GM19043 (cell line): ENCODE measurements at regions not wholly inside any gene's neighbourhood (a gene's known extent, or its start where the extent isn't known, plus 50 kb on each side); places are given as distances from the start of the nearest gene placed in this dataset.

Experiments
- ATAC-seq: cut with Tn5 transposase; IDR thresholded peaks from one replicate; pipeline ENCODE4 v1.9.1; 2021; ENCODE audit warnings: low read depth; ENCODE audit not compliant: unreplicated experiment

DNA sequence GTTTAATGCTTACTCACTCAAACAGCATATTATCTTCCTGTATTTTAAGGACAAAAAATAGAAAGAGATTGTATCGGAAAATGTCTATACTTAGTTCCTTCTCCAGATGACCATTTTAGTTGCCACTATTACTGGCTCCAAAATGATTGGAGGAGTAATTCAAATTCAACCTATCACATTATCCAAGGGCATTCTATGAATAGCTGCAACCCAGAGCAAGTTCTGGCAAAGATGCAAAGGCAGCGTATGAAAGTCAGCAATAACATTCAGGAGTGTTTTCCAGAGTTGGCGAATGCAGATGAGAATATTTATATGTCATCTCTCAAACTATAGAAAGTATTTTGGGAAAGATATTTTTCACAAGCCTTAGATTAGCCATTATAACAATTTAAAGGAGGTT is 389.8 kb upstream of the ADGRL2 start:
- no peak for ATAC-seq

DNA sequence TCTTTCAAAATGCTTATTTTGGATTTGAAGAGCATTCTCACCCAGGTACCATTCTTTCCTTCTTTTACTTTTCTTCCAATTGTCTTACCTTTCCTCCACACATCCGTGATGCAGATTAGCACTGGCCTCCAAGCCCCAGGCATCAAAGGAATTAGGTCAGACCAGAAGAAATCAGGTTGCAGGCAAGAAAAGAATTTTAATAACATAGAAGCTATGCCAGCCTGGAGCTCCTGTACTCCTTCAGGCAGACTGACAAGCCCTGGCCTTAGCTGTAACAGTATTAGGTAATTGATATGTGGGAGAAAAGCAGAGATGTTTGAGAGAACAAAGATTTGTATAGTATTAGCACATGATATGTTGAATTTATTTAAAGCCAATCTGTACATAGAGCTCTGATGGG is 390.4 kb upstream of the ADGRL2 start:
- ATAC-seq = no peak

DNA sequence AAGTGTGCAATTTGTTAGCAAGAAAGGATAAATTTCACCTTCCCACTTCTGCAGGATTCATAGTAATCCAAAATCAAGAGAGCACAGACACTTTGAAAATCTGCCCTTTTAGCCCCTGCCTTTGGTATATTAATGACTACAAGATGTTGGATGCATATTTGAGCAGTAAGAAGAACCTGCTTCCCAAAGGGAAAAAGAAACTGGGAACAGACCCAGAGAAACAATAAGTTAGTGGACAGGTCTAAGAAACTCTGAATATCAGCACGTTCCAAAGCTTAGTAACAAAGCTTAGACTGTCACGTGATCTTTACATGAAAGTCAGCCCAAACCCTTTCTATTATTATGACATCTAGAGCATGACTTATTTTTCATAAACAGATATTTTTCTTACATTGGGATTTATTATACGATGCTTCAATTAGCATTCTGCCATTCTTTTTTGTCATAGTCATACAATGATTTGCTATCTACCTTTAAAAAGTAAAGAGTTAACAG is 390.9 kb upstream of the ADGRL2 start:
- no peak for ATAC-seq

DNA sequence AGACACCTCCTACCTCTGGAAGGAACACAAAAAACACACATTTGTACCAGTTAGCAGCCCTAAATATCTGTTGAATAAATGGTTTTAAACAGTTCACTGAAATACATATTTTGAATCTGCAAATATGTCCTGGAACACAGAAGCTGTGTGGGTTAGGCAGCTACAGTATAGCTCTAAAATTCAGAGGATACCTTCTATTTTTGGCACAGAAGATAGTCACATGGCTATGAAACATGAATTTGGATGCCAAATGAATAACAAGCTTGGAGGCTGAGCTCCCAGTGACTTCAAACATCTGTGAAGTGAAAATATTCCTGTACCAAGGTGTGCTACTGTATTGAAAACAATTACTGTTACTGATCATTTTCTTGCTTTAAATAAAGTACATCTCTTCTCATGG is 391.5 kb upstream of the ADGRL2 start:
- no peak for ATAC-seq

DNA sequence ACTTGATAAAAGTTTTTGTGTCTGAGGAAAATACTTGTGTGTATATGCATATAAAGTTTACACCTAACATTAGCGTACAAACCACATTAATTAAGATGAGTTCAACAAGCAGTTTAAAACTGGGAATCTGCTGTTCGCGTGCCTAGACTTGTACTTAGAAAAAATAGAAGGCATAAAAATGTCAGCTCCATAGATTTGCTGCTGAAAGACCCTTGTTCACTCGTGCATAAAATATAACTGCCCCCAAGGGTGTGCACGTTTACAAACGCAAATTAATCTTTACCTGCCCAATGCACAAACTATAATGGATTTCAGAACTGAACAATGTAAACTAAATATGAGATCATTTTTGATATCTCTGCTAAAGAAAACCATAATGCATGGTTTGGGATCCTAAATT is 392.3 kb upstream of the ADGRL2 start:
- no peak for ATAC-seq

DNA sequence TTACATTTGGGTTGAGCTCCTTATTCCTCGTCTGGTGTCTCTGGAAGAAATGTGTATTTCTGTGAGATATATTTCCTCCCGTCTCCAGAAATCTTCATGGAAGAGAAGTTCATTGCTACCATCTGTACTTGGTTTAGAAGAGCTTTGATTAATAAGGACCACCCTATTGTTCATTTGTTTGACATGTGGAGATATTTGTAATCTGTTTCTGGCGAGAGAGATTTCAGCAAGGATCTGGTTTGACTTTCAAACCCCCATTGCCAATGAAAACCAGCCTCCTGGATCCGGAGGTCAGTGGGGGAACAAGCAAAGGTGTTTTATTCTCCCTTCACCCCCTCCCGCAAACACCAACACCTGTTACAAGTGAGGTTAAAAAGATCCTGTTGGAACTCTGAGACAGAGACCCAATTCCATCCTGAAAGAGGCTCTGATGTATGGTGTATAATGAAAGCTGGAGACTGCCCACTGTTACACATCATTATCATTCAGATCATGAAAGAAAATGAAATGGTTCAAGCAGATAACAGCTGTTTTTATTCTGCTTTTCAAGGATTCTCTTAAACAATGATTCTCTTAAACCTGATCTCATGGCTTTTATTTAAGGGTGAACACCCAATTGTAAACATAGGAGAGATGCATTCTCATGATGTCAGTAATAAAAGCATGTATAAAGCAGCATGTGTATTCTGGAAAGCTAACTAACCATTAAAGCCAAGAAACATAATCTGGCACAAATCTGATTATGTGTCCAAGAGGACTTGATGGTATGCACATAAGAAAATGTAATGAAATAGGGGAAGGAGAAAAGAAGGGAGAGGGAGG is 393.5 kb upstream of the ADGRL2 start:
- ATAC-seq = no peak

DNA sequence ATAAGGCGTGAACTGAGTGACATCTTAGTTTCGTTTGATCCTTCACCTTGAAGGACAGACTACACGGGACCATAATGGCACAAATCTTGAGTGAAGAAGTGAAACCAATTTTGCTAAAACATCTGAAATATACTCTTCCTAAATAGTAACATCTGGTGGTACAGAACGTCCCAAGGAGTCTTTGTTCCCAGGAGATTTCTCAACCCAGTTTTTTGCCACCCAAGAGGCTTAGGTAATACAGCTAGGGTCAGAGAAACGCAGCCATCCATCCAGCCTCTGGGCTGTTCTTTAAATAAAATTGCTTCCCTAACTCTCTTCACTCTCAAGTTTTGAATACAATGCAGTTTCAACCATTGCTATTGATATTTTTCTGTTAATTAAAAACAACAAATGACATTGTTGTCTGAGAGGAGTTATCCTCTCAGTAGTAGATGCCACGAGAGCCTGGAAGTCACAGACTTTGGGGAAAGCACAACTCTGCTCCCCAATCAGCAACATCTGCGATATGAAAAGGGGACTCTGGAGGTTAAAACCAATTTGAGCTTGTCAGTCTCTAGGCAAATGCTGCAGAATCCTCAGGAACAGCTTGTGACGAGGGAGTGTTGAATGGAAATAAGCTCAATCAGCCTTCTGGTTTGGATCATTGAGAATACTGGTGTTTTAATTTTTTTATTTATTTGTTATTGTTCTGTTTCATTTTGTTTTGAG is 394.3 kb upstream of the ADGRL2 start:
- ATAC-seq = no peak

DNA sequence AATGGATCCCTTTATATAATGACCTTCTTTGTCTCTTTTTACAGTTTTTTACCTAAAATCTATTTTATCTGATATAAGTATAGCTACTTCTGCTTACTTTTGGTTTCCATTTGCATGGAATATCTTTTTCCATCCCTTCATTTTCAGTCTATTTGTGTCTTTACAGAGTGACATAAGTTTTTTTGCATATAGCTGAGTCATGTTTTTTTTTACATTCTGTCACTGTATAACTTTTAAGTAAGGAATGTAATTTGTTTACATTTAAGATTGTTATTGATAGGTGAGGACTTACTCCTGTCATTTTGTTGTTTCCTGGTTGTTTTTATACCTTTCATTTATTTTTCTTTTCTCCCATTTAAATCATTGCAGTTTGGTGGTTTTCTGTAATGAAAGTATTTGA is 402.7 kb upstream of the ADGRL2 start:
- ATAC-seq = no peak

DNA sequence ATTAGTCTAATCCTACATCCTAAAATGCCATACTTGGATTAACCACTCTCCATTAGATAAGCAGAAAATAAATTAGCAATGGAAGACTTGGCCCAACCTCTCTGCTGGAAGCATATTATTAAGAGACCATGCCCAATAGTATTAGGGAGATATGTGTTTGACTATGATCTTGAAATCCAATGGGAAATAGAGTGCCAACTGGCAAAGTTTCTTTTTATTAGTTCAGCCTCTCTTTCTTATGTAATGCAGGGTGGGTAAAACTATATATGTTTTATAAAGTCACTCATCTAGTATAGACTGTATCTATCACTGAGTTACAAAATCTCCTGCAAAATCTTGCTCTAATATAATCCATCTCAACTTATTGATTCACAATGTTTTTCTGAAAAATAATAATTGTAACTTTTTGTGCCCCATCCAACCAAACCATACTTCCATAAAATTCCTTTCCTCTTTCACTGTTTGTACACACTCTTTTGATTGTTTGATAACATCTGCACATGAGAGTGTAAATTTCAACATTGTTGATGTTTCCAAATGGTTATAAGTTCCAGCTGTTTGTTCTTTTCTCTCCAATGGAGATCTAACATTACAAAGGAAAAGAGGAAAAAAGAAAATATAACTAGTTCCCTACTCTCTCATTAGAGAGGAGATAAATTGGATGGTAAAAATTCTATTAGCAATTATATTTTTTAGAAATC is 408.1 kb upstream of the ADGRL2 start:
- no peak for ATAC-seq

DNA sequence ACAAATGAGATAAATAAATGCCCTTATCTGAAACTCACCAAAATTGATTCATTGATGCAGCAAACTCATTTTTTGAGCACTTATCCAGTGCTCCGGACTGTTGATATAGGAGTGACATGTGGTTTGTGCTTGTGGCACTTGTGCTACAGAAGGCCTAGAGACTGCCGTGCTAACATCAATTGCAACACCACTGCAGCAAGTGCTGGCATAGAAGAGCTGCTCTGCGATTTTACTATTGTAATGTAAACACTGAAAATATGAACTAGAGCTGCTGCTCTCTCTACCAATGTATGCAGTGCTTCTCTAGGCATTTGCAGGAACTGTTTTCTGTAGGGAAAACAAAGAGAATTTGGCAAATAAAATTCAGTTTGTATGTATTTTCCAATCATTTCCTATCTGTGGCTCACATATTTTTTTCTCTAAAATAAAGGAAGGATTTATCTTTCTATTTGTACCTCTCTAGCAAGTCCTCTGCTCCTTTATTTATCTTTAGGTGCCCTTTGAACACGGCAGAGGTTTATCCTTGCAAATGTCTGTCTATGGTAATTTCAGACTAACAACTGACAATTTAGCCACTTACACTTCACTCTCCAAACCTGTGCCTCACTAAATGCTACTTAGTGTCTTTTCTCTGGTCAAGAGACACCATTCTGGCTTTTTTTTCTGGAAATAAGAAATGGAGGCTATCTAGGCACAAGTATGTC is 409.5 kb upstream of the ADGRL2 start:
- ATAC-seq = no peak

DNA sequence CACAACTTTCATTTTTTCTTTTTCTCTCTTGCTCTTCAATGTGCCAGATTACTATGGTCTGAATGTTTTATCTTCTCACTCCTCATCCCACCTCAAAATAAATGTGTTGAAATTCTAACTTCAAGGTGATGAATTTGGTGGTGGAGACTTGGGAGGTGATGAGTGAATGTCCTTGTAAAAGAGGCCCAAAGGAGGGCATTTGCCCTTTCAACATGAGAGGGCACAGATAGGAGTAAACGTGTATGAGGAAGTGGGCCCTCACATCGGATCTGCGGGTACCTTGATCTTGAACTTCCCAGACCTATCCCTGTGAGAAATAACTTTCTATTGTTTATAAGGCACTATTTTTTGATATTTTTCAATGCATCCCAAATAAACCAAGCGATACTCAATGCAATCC is 412.3 kb upstream of the ADGRL2 start:
- no peak for ATAC-seq

DNA sequence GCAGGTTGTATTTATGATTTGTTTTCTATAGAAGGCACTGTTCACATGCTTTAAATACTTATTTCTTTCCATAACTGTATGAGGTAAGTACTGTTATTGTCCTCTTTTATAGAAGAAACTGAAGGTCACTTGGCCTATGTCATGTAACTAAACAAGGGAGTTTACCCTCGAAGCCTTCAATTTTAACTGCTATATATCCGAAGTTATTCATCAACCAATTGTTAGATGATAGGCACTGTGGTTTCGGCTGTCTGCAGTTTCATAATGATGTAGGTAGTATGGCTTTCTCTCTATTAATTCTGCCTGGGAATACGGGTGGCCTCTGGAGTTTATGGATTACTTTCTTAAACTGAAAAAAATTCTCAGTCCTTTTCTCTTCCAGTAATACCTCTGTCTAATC is 413.3 kb upstream of the ADGRL2 start:
- no peak for ATAC-seq

DNA sequence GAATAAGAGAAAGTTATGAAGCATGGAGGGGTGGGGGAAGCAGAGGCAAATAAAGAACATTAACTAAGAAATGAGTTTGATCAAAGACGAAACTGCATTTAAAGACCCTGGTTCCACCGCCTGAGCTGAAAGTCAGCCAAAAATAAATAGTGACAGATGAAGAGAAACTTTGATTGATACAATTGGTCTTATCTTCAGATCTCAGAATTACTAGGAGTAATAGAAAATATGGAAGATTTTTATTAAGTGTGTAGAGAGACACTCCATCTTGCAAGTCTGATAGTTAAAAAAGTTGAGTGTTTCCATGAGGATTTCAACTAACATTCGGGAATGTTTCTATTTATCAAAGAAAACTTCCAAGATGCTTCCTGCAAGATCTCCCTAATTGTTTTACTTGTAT is 418.2 kb upstream of the ADGRL2 start:
- ATAC-seq = no peak

DNA sequence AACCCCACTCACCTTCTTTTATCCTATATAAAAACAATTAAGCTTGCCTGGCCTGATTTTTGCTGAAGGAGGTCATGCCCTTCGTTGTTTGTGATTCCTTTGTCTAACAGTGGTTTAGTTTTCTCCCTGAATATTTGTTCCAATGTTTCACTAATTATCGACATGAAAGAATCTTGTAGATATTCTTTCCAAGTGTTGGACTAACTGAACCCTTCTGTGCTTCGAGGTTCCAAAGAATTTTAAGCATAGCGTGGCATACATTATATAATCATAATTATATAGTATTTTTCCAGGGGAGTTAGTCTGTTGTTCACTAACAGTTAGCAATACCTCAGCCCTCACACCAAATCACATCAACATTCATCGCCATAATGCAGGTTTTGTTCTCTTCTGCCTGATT is 418.9 kb upstream of the ADGRL2 start:
- ATAC-seq = no peak

DNA sequence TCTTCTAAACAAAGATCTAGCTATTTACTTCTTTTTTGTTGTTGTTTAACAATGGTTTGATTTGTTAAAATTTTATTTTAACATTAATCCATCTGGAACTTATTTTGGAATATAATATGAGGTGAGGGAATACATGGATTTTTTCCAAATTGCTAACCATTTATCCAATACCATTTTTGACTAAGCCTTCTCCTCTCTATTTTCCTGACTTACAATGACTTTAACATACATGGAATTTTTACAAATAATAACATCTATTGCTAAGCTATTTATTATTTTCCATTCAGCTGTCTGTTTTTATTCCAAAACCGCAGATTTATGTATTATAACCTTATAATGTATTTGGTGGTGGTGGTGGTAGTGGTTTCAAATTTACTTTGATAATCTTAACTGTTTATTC is 420.3 kb upstream of the ADGRL2 start:
- no peak for ATAC-seq

DNA sequence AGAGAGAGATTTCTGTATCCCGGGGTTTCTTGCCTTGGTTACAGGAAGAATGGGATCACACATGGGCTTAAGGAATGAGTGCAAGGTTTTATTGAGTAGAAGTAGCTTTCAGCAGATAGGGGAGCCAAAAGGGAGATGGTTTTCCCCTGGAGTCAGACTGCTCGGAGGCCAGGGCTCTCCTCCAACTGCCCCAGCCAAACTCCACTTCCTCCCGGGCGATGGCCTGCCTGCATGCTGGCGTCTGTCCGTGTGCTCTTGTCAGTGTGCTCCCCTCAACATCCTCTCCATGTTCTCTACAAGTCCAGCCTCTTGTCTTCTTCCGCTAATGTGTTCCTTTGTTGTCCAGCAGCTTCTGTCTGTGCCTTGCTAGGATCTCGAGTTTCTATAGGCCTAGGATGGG is 421.3 kb upstream of the ADGRL2 start:
- no peak for ATAC-seq

DNA sequence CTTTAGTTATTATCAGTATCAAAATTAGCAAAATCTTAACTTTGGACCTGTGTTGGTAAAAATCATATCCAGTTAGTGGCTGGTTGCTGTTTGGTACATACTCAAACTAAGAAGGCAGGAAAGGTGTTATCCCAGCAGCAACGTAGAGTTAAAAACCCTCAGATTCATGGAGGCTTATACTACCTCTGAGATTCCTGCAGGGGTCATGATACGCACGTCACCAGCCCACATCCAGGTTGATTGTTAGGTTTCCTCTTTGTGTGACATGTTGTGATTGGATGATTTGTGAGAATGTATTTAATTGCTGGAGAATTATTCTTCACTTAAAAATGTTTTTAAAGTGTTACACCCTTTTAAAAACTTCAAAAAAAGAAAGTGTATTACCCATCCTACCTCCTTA is 423.3 kb upstream of the ADGRL2 start:
- ATAC-seq = no peak

DNA sequence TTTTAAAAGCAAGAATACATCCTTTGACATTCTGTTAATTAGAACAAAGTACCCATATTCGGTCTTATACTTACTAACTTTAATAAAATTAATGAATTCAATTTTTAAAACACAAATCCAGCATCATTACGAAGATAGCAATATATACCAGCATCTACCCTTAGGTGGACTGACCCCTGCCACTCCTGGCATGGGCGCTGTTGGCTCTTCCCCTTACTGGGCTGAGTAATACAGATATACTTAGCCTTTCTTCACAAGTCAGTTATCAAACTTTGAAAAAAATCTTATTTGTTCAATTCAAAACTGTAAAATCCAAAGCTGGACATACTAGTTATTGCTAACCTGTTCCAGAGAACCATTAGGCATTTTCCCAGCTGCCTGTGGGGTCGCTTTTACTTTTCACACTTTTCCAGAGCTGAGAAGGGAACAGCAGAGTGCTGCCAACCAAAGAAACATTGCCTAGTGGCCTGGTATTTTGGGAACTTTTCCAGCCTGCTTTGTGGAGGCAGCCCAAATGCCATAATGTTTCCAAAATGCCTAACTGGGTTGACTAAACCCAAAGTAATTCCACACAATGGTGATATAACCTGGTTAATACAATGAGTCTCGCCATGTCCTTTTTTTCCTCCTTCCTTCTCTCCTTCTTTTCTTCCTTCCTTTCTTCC is 424.7 kb upstream of the ADGRL2 start:
- no peak for ATAC-seq

DNA sequence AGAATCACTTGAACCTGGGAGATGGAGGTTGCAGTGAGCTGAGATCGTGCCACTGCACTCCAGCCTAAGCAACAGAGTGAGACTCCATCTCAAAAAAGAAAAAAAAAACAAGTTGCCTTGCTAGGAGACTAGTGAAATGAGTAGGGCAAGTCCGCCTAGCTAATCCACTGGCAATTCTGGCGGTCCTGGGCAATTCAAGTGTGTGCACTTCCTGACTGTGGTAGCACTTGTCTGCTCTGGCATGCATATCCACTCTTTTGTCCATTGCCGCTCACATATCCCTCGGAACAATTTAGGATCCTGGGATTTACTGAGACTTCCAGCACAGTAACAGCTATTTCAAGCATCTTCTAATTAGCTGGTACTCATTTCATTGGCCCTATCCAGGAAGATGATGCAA is 426.3 kb upstream of the ADGRL2 start:
- ATAC-seq = no peak

DNA sequence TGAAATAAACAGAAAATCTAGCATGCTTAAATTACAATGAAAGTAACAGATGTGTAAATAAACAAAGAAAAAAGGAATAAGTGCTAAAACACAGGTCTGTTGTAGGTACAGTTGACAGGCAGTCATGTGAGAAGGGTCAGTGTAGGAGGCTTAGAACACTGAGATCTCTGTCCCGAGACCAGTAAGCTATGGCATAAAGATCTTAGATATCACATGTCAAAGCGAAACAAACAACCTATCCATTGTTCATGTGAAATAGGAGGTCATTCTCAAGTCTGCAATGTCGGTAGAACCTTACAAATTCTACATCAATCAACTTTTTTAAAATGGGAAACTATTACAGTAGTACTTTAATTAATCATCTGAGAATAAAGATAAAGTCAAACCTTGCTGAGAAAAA is 428.9 kb upstream of the ADGRL2 start:
- no peak for ATAC-seq
